ENCODE measurements at regions not wholly inside any gene's neighbourhood (a gene's known extent, or its start where the extent isn't known, plus 50 kb on each side); places are given as distances from the start of the nearest gene placed in this dataset.

DNA sequence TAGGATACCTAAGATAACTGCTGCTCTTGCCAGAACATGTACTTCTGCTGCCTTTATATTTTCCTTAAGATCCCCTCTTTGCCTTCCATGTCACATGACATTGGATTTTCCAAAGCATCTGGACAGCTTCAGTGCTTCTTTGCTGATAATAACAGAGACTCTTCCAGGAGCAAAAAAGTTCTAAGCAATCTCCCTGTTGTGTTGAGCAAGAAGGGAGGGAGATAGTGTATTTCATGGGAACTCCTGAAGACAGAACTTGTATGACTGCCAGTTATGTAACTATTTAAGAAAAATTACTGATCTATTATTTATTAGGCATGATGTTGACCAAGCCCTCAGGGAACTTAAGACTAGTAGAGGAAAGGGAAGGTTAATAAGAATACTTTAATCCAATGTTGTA is 454.7 kb downstream of the SPATA31D1 start:
- TF ChIP-seq, protein P1, sequence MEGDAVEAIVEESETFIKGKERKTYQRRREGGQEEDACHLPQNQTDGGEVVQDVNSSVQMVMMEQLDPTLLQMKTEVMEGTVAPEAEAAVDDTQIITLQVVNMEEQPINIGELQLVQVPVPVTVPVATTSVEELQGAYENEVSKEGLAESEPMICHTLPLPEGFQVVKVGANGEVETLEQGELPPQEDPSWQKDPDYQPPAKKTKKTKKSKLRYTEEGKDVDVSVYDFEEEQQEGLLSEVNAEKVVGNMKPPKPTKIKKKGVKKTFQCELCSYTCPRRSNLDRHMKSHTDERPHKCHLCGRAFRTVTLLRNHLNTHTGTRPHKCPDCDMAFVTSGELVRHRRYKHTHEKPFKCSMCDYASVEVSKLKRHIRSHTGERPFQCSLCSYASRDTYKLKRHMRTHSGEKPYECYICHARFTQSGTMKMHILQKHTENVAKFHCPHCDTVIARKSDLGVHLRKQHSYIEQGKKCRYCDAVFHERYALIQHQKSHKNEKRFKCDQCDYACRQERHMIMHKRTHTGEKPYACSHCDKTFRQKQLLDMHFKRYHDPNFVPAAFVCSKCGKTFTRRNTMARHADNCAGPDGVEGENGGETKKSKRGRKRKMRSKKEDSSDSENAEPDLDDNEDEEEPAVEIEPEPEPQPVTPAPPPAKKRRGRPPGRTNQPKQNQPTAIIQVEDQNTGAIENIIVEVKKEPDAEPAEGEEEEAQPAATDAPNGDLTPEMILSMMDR (IDR thresholded peaks at IDR 0.05), result no peak

DNA sequence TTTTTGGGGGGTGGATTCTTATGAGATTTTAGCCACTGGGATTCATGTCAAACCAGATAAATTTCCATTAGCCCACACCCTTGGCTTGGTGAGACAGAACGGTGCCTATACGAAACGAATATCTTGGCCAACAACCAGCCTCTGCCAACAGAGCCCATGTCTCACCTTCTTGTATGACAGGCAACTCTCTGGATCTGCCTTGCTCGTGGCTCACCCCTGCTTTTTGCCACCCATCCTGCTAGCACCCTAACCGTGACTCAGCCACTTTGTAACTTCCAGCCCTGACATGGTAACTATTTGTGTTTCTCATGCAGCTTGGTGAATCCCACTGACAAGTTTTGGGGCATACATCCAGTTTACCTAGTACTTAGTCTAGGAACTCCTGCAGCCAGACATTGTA is 457.0 kb downstream of the SPATA31D1 start:
- TF ChIP-seq, protein P1 (IDR thresholded peaks at IDR 0.05), result no peak

DNA sequence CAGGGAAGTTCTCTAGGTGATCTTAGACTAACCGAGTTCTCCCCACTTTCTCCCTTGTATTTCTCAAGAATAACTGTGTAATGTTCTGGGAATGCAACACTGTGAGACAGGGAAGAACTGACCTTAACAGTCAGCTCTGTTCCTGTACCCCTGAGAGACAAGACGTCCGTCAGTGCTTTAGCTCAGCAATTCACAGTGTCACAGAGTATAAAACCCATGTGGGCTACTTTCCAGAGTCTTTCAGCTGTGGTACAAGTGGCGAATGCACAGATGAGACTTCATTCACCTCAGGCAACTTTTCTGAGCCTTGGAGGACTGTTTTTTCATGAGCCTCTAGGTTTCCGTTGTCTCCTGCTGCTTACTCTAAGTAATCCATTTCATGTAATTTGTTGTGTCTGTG is 458.8 kb downstream of the SPATA31D1 start:
- TF ChIP-seq, protein P1 (IDR thresholded peaks at IDR 0.05), result no peak

DNA sequence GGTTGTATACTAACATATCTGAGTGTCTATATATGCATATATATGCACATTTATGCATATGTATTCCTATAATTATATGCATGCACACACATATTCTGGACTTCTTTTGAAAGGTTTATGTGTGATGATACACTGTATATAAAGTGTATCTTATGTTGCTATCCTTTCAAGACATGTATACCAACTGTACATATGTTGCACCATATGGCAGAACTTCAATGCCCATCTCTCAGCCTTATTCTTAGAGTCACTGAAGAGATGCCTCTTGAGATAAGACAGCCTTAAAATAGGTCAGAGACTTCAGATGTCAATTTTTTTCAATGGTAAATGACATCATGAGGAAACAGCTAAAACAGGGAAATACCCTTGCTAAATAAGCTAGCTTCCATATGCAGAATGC is 461.4 kb downstream of the SPATA31D1 start:
- TF ChIP-seq, protein P1 (IDR thresholded peaks at IDR 0.05), result no peak

DNA sequence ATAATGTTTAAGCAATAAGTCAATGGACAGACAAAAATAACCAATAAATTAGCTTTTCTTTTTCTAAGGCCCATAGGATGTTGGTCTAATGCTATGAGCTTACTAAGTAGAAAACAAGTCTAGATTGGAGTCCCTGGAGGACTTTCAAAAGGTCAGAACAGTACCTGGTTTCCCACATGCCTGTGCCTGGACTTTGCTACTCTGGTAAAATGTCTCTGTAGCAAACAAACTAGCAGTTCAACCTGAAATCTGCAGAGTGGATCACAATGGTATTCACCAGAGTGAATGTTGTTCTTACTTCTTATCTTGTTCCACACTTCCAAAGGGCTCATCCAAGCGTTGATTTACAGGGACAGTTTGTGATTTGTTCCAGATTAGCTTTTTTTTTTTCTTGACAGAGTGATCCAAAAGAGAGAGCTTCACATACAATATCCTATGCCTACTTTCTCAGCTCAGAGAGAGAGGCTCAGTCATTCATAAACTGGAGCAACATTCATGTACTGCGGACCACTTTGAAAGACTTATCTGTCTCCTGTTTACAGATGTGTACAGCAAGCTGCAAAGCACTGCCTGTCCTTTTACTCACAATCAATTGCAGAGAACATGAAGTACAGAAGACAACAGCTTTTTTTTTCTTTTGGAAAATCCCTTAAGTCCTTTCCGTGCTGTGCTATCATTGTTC is 466.1 kb downstream of the SPATA31D1 start:
- TF ChIP-seq, protein P1 (IDR thresholded peaks at IDR 0.05), result no peak

DNA sequence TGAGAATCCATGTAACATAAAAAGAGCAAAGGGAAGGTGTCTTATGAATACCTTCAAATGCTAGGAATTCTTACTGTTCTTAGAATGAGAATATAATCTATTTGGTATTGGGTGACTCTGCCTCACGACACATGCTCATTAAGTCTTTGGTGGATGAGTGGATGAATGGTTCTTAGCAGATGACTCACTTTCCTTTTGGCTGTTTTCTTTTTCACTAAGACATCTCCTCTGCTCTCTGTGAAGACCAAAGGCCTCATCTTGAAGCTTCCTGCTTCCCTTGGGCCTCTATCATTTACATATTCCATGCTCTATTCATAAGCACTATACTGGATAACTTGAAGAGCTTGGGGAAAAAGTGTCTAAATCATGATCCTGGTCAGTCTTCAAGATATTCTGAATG is 468.1 kb downstream of the SPATA31D1 start:
- TF ChIP-seq, protein P1 (IDR thresholded peaks at IDR 0.05), result no peak

DNA sequence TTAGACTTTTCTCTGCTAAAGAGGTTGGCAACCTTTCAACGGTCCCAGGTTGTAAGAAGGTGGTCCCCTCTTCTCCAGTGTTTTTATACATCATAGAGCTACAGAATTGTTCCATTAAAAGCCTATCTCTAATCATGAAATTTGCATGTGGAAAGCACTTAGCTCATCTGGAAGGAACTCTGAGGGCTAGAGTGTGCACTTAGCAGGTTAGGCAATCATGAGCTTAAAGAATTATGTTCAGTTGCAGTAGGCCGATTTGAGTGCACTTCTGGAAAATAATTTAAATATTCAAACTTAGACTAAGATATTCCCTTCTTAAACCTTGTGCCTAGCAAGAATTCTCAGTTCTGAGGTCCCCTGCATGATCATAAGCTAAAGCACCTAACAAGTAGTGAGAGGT is 468.7 kb downstream of the SPATA31D1 start:
- TF ChIP-seq, protein P1 (IDR thresholded peaks at IDR 0.05), result no peak

DNA sequence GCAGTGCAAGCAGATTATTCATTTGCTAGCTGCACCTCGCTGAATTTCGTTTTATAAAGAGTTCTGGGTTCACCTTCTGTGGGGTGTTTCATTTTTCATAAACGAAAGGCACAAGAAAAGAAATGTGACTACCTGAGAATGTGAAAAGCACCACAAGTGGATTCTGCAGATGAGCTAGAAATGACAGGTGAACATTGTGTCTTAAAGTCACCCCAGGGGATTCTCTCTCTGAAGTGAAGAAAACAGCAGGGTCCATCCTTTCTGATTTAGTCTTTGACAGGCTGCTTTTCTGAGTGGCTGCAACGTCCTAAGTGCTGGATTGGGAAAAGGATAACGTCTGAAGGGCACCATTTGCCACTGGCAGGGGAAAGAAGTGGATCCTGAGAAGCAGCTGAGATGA is 469.3 kb downstream of the SPATA31D1 start:
- TF ChIP-seq, protein P1 (IDR thresholded peaks at IDR 0.05), result no peak
